ENCODE measurements at regions not wholly inside any gene's neighbourhood (a gene's known extent, or its start where the extent isn't known, plus 50 kb on each side); places are given as distances from the start of the nearest gene placed in this dataset.
"Not testable (repeated sequence)": the region's sequence is repeated elsewhere in the genome, so short reads cannot be mapped to it uniquely, and the experiment has no call there.

GRCh38 chr6:51261691-51262090 lies 443.0 kb downstream of the TFAP2B start:
- FAIRE-seq = no peak

- FAIRE-seq = no peak
Observed at GRCh38 chr6:51265426-51265825, 446.8 kb downstream of the TFAP2B start.

GRCh38 chr6:51266604-51267003 lies 447.9 kb downstream of the TFAP2B start:
- no peak for FAIRE-seq

GRCh38 chr6:51268666-51269065 lies 450.0 kb downstream of the TFAP2B start:
- no peak for FAIRE-seq

GRCh38 chr6:51269876-51270275 lies 451.2 kb downstream of the TFAP2B start:
- no peak for FAIRE-seq

GRCh38 chr6:51271615-51272014 lies 452.9 kb downstream of the TFAP2B start:
- FAIRE-seq = no peak

GRCh38 chr6:51273228-51273961 lies 454.7 kb downstream of the TFAP2B start:
- no peak for FAIRE-seq

- no peak for FAIRE-seq
Observed at GRCh38 chr6:51277474-51277873, 458.8 kb downstream of the TFAP2B start.

GRCh38 chr6:51282026-51282425 lies 463.4 kb downstream of the TFAP2B start:
- no peak for FAIRE-seq

- FAIRE-seq = no peak
Observed at GRCh38 chr6:51283723-51284355, 465.2 kb downstream of the TFAP2B start.

GRCh38 chr6:51285876-51286275 lies 467.2 kb downstream of the TFAP2B start:
- no peak for FAIRE-seq

- no peak for FAIRE-seq
Observed at GRCh38 chr6:51289041-51289440, 470.4 kb downstream of the TFAP2B start.

GRCh38 chr6:51292659-51293058 lies 474.0 kb downstream of the TFAP2B start:
- FAIRE-seq = no peak

- no peak for FAIRE-seq
Observed at GRCh38 chr6:51299621-51300380, 481.1 kb downstream of the TFAP2B start.

GRCh38 chr6:51300510-51300909 lies 481.8 kb downstream of the TFAP2B start:
- no peak for FAIRE-seq

GRCh38 chr6:51301962-51302361 lies 483.3 kb downstream of the TFAP2B start:
- no peak for FAIRE-seq

- no peak for FAIRE-seq
Observed at GRCh38 chr6:51302431-51302830, 483.8 kb downstream of the TFAP2B start.

- no peak for FAIRE-seq
Observed at GRCh38 chr6:51303338-51303737, 484.7 kb downstream of the TFAP2B start.

GRCh38 chr6:51314965-51315364 lies 496.3 kb downstream of the TFAP2B start:
- no peak for FAIRE-seq

GRCh38 chr6:51318674-51319073 lies 500.0 kb downstream of the TFAP2B start:
- FAIRE-seq = no peak

GRCh38 chr6:51321477-51321876 lies 502.8 kb downstream of the TFAP2B start:
- FAIRE-seq = not testable (repeated sequence)

- no peak for FAIRE-seq
Observed at GRCh38 chr6:51322505-51322904, 503.8 kb downstream of the TFAP2B start.

- FAIRE-seq = no peak
Observed at GRCh38 chr6:51323056-51323455, 504.4 kb downstream of the TFAP2B start.

- no peak for FAIRE-seq
Observed at GRCh38 chr6:51330971-51331370, 512.3 kb downstream of the TFAP2B start.
